ENCODE measurements at regions not wholly inside any gene's neighbourhood (a gene's known extent, or its start where the extent isn't known, plus 50 kb on each side); places are given as distances from the start of the nearest gene placed in this dataset.
"Not testable (repeated sequence)": the region's sequence is repeated elsewhere in the genome, so short reads cannot be mapped to it uniquely, and the experiment has no call there.

DNA sequence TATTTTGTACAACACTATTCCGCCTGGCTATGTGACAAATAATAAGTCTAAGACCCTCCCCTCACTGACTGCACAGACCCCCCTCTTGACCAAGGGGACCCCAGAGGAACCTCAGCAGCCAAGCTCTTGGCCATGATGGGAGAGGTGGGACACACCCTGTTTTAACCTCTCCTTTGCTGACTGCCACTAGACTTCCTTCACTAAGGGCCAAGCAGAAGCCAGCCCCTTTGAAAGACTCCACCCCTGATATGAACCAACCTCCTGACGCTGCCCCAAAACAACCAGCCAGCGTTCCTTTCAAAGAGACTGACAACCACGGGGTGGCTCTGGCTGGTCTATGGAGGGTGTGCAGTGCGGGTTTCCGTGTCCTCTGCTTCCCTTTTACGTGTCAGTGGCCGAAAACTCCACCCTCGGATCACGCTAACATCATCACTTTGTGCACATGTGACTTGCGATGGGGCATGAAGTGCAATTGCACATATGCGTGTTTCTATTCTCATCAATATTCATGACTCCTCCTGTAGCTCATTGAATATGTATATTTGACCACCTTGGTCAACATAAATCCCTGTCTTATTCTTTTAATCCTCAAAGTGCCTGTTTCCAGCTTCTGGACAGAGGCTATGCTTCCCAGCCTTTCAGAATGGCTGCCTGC is 643.9 kb downstream of the TBC1D22A start:
- no peak for DNase-seq (ENCODE audit: low read depth)
- H3K4me3 ChIP-seq (ENCODE audit: low read length): no peak overlapping the region
- TF ChIP-seq, protein P1, sequence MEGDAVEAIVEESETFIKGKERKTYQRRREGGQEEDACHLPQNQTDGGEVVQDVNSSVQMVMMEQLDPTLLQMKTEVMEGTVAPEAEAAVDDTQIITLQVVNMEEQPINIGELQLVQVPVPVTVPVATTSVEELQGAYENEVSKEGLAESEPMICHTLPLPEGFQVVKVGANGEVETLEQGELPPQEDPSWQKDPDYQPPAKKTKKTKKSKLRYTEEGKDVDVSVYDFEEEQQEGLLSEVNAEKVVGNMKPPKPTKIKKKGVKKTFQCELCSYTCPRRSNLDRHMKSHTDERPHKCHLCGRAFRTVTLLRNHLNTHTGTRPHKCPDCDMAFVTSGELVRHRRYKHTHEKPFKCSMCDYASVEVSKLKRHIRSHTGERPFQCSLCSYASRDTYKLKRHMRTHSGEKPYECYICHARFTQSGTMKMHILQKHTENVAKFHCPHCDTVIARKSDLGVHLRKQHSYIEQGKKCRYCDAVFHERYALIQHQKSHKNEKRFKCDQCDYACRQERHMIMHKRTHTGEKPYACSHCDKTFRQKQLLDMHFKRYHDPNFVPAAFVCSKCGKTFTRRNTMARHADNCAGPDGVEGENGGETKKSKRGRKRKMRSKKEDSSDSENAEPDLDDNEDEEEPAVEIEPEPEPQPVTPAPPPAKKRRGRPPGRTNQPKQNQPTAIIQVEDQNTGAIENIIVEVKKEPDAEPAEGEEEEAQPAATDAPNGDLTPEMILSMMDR (IDR thresholded peaks at IDR 0.05; ENCODE audit: insufficient read depth, low read depth, low read length, missing control alignments): no peak

DNA sequence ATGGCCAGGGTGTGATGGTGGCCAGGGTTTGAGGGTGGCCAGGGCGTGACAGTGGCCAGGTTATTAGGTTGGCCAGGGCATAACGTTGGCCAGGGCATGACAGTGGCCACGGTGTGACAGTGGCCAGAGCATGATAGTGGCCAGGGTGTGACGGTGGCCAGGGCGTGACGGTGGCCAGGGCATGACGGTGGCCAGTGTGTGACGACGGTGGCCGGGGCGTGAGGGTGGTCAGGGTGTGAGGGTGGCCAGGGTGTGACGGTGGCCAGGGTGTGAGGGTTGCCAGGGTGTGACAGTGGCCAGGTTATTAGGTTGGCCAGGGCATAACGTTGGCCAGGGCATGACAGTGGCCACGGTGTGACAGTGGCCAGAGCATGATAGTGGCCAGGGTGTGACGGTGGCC is 642.8 kb downstream of the TBC1D22A start:
- not testable (repeated sequence) for DNase-seq (ENCODE audit: low read depth); H3K4me3 ChIP-seq (ENCODE audit: low read length)

DNA sequence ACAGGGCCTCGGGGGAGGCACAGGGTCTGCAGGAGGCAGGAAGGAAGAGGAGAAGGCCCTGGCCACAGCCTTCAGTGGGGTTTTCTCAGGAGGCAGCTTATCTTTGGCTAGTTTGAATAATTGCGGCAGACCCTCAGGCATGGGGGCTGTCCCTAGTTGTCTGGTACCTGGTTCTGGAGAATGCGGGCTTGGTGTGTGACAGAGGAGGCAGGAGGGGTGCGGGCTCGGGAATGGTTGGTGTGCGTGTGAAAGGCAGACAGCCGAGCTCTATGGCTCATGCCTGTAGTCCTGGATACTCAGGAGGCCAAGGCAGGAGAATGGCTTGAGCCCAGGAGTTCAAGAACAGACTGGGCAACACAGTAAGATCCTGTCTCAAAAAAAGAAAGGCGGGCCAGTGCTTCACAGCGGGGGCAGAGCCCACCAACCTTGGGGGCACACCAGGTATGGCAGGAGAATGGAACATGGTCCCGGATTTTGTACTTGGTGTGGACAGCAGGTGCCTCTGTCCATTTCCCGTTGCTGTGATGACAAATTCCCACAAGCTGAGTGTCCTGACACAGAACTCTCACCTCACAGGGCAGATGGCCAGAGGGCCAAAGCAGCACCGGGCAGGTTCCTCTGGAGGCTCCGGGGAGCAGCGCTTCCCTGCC is 640.6 kb downstream of the TBC1D22A start:
- H3K4me3 ChIP-seq (ENCODE audit: low read length): no peak overlapping the region
- TF ChIP-seq, protein P1 (IDR thresholded peaks at IDR 0.05; ENCODE audit: insufficient read depth, low read depth, low read length, missing control alignments): no peak
- no peak for DNase-seq (ENCODE audit: low read depth)

DNA sequence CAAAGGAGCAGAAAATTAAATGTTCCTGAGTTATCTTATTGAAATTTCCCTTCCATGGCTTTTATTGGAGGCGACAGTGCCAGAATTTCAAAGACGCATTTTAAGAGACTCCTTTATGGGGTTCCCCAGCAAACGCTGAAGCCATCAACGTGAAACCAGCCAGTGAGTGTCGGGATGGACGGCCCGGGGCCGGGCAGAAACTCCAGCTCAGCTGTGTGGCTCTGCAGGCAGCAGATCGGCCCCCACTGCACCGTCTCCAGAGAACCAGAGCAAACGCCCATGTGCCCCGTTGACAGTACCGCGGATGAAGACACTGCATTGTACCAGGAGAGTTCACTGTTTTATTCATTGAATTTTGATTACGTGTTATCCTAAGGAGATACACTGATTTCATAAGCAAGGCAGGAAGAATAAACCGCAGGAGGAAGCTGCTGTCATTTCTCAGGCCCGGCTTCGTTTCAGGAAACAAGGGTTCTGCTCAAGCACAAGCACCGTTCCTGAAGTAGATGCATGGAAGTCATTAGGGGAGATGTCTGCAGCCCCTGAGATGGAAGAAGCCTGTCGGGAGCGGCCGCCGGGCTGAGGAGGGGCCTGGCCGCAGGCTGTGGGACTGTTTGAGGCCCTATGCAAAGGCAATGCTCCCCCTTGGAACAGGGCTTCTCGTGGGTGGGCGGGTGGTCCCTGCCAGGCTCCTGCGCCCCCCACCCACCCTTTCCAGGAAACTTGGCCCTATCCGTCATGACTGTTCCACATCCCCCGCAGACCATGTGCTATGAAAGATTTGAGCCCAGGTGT is 639.7 kb downstream of the TBC1D22A start:
- DNase-seq (ENCODE audit: low read depth): no peak
- TF ChIP-seq, protein P1 (IDR thresholded peaks at IDR 0.05; ENCODE audit: insufficient read depth, low read depth, low read length, missing control alignments): no peak
- H3K4me3 ChIP-seq (ENCODE audit: low read length): no peak overlapping the region

DNA sequence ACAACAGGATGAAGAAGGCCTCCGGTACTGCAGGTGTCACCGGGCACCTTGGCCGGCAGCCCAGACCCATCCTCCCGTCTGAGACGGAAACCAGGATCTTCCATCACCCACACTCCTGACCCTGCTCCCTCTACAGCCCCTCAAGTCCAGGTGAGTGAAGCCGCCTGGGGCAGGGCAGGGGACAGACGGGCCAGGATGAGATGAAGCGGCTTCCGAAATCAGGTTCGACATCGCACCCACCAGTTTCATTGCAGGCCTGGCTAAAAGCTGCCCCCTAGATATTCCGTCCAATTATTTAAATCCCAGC is 639.1 kb downstream of the TBC1D22A start:
- TF ChIP-seq, protein P1 (IDR thresholded peaks at IDR 0.05; ENCODE audit: insufficient read depth, low read depth, low read length, missing control alignments): no peak
- no peak overlapping the region for H3K4me3 ChIP-seq (ENCODE audit: low read length)
- DNase-seq (ENCODE audit: low read depth): no peak

DNA sequence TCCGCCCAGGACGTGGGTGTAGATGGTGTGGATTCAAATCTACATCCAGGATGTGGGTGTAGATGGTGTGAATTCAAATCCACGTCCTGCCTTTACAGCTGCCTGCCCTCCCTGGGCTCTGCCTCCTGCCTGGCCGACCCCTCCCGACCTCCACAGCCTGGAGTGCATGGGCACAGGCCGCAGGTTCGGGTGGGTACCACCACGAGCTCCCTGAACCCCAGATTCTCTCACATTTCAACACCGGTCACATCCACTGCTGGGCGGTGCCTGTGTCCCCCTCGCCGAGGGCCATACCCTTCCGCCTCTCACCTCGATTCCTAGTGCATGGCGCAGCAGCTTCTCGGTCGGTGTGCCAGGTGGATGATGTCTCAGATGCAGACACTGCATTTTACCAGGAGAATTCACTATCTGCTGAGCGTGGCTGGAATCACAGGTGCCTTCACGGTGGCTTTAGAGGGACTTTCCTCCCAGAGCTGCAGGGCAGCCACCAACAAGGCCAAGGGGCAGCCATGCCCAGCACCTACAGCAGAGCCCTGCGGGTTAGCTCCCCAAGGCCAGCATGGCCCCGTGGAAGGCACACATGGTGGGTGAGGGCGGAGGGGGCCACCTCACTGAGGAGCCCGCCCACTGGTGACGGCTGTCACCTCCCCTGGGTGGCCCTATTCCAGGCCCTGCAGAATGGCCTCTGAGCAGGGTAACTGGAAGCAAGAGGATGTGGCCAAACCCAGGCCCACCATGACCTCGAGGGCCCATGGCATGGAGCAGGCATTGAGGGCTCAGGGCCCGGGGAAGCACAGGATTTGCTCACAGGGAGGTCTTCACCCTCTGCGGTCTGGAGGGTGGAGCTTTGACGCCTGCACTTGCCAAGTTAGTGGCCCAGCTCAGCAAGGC is 638.5 kb downstream of the TBC1D22A start:
- H3K4me3 ChIP-seq (ENCODE audit: low read length): no peak overlapping the region
- no peak for DNase-seq (ENCODE audit: low read depth)
- TF ChIP-seq, protein P1 (IDR thresholded peaks at IDR 0.05; ENCODE audit: insufficient read depth, low read depth, low read length, missing control alignments): no peak

DNA sequence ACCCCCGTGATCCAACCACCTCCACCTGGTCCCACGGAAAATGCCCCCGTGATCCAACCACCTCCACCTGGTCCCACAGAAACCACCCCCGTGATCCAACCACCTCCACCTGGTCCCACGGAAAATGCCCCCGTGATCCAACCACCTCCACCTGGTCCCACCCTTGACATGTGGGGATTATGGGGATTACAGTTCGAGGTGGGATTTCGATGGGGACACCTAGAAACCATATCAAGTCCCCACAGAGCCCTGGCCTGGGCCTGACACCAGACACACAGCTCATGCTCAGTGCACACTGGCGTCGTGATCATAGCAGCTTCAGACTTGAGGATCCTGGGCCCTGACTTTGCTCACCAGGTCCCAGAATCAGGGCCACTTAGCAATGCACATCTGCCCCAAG is 637.7 kb downstream of the TBC1D22A start:
- not testable (repeated sequence) for H3K4me3 ChIP-seq (ENCODE audit: low read length); DNase-seq (ENCODE audit: low read depth)

Data from epithelial cell of esophagus (primary cell).